Endodermal cell (in vitro differentiated cells): ENCODE measurements at regions not wholly inside any gene's neighbourhood (a gene's known extent, or its start where the extent isn't known, plus 50 kb on each side); places are given as distances from the start of the nearest gene placed in this dataset.

Experiments used
- DNase-seq: peaks from one replicate; pipeline ENCODE4 v3.0.0-alpha.2; 2017
- H3K27ac ChIP-seq: 2 replicates; pipeline ENCODE4 v1.5.1; 2013; ENCODE audit warnings: mild to moderate bottlenecking, low read depth, low read length, moderate library complexity
- H3K27me3 ChIP-seq: 2 replicates; pipeline ENCODE4 v1.6.1; 2013; ENCODE audit warnings: mild to moderate bottlenecking, low read length, moderate library complexity; ENCODE audit not compliant: insufficient read depth, control insufficient read depth, poor library complexity, severe bottlenecking
- H3K36me3 ChIP-seq: 2 replicates; pipeline ENCODE4 v1.7.0; 2013; ENCODE audit warnings: mild to moderate bottlenecking, low read length, moderate library complexity; ENCODE audit not compliant: control insufficient read depth, insufficient read depth
- H3K4me1 ChIP-seq: one replicate; pipeline ENCODE4 v1.7.0; 2013; ENCODE audit warnings: low read length; ENCODE audit not compliant: control insufficient read depth, insufficient read depth
- H3K4me3 ChIP-seq: 2 replicates; pipeline ENCODE4 v1.5.1; 2013; ENCODE audit warnings: mild to moderate bottlenecking, low read length, moderate library complexity
- H3K9ac ChIP-seq: 2 replicates; pipeline ENCODE4 v1.6.1; 2013; ENCODE audit warnings: mild to moderate bottlenecking, low read length, moderate library complexity; ENCODE audit not compliant: poor library complexity, severe bottlenecking; ENCODE audit errors: extremely low read depth
- H3K9me3 ChIP-seq: 2 replicates; pipeline ENCODE4 v1.6.1; 2013; ENCODE audit warnings: mild to moderate bottlenecking, low read length, moderate library complexity; ENCODE audit not compliant: control insufficient read depth
- H3K27ac Mint-ChIP-seq: 2 replicates; pipeline ENCODE4 v1.8.0; 2020; ENCODE audit warnings: mixed read lengths
- H3K27me3 Mint-ChIP-seq: 2 replicates; pipeline ENCODE4 v1.8.0; 2021; ENCODE audit warnings: mild to moderate bottlenecking, mixed read lengths; ENCODE audit not compliant: insufficient read depth
- H3K36me3 Mint-ChIP-seq: 2 replicates; pipeline ENCODE4 v1.8.0; 2020; ENCODE audit warnings: low read depth, mixed read lengths
- H3K4me1 Mint-ChIP-seq: 2 replicates; pipeline ENCODE4 v1.8.0; 2020; ENCODE audit warnings: mixed read lengths
- H3K4me3 Mint-ChIP-seq: 2 replicates; pipeline ENCODE4 v1.8.0; 2020; ENCODE audit warnings: mild to moderate bottlenecking, moderate library complexity, mixed read lengths
- H3K9me3 Mint-ChIP-seq: 2 replicates; pipeline ENCODE4 v1.8.0; 2020; ENCODE audit warnings: mild to moderate bottlenecking, mixed read lengths
- CTCF ChIP-seq: fragments of 200-600 bp; sonication (generic); conservative IDR thresholded peaks from 2 replicates; pipeline ENCODE4 v1.5.0; 2021; ENCODE audit warnings: antibody characterized with exemption, mild to moderate bottlenecking
- WGBS, 2 experiments: methylation state at CpG; one replicate each; pipeline versions ENCODE4 v1.1.5 to v1.1.7; 2013; ENCODE audit warnings: missing lambda C conversion rate in 2 of 2, mixed read lengths in 1 of 2; ENCODE audit not compliant: insufficient coverage in 1 of 2, insufficient read length in 1 of 2; 5-methylcytosine and 5-hydroxymethylcytosine counted together

- Histone ChIP-seq H3K27ac (no peak overlapping the region), H3K9ac (no peak overlapping the region), H3K4me1 (no peaks in the 10 kb centered on the region), H3K27me3 (no peaks in the 10 kb centered on the region), H3K9me3 (peaks cover 12% of the 10 kb centered on the region), H3K36me3 (no peaks in the 10 kb centered on the region), H3K4me3 (no peak overlapping the region)
- 69 to 92% methylated on average over 1 to 3 of the region's 3 CpGs for WGBS, 2 experiments
- no peaks in the 10 kb centered on the region for H3K36me3 Mint-ChIP-seq
- no peak overlapping the region for H3K27ac Mint-ChIP-seq
- no peak for DNase-seq
- TF ChIP-seq CTCF, result no peak
- H3K9me3 Mint-ChIP-seq, result peaks cover 18% of the 10 kb centered on the region
- H3K27me3 Mint-ChIP-seq, result no peaks in the 10 kb centered on the region
- no peak overlapping the region for H3K4me3 Mint-ChIP-seq
- H3K4me1 Mint-ChIP-seq, result peaks cover 10% of the 10 kb centered on the region
Observed at GRCh38 chr2:181332044-181332605, 125.1 kb upstream of the ITGA4 start.

GRCh38 chr2:181334158-181334826 lies 122.9 kb upstream of the ITGA4 start:
- no peaks in the 10 kb centered on the region for H3K27me3 ChIP-seq
- H3K36me3 ChIP-seq, result no peaks in the 10 kb centered on the region
- 97 to 100% methylated on average over 1 to 4 of the region's 4 CpGs for WGBS, 2 experiments
- H3K9me3 Mint-ChIP-seq, result peaks cover 8% of the 10 kb centered on the region
- no peaks in the 10 kb centered on the region for H3K36me3 Mint-ChIP-seq
- no peaks in the 10 kb centered on the region for H3K27me3 Mint-ChIP-seq
- no peak overlapping the region for H3K4me3 ChIP-seq
- no peak overlapping the region for H3K27ac ChIP-seq
- H3K4me1 ChIP-seq, result no peaks in the 10 kb centered on the region
- H3K4me1 Mint-ChIP-seq, result peaks cover 5% of the 10 kb centered on the region
- H3K27ac Mint-ChIP-seq, result no peak overlapping the region
- peaks cover 9% of the 10 kb centered on the region for H3K9me3 ChIP-seq
- DNase-seq, result no peak
- TF ChIP-seq CTCF, result no peak
- H3K9ac ChIP-seq, result no peak overlapping the region
- no peak overlapping the region for H3K4me3 Mint-ChIP-seq

GRCh38 chr2:181340891-181341290 lies 116.3 kb upstream of the ITGA4 start:
- Mint-ChIP-seq H3K27me3 (no peaks in the 10 kb centered on the region), H3K4me3 (no peak overlapping the region), H3K36me3 (no peaks in the 10 kb centered on the region), H3K4me1 (peaks cover 10% of the 10 kb centered on the region), H3K27ac (no peak overlapping the region), H3K9me3 (peaks cover 3% of the 10 kb centered on the region)
- H3K36me3 ChIP-seq, result no peaks in the 10 kb centered on the region
- 94 to 100% methylated on average over 1 of the region's 1 CpG for WGBS, 2 experiments
- no peak for DNase-seq
- no peaks in the 10 kb centered on the region for H3K9me3 ChIP-seq
- no peak overlapping the region for H3K27ac ChIP-seq
- H3K9ac ChIP-seq, result no peak overlapping the region
- H3K4me3 ChIP-seq, result no peak overlapping the region
- H3K4me1 ChIP-seq, result peaks cover 2% of the 10 kb centered on the region
- no peak for TF ChIP-seq CTCF
- H3K27me3 ChIP-seq, result no peaks in the 10 kb centered on the region
